Hepatocyte (in vitro differentiated cells): ENCODE measurements at regions not wholly inside any gene's neighbourhood (a gene's known extent, or its start where the extent isn't known, plus 50 kb on each side); places are given as distances from the start of the nearest gene placed in this dataset.
"Not testable (repeated sequence)": the region's sequence is repeated elsewhere in the genome, so short reads cannot be mapped to it uniquely, and the experiment has no call there.

ENCODE experiments used
- CTCF ChIP-seq: fragments of 200-600 bp; sonication (generic); IDR thresholded peaks from 2 replicates; pipeline ENCODE4 v1.5.1; 2016; ENCODE audit warnings: antibody characterized with exemption, mild to moderate bottlenecking; ENCODE audit not compliant: poor library complexity
- EZH2 ChIP-seq: fragments of 200-600 bp; sonication (generic); IDR thresholded peaks from 2 replicates; pipeline ENCODE4 v1.6.1; 2016; ENCODE audit warnings: antibody characterized with exemption, mild to moderate bottlenecking, borderline replicate concordance

- TF ChIP-seq EZH2, CTCF: not testable (repeated sequence)
Observed at GRCh38 chr9:31774021-31774420, 610.4 kb upstream of the ACO1 start.
